Activated naive CD8-positive, alpha-beta T cell treated with anti-CD3 and anti-CD28 coated beads, Interleukin-2, amount 50 U/mL, for 24 hours (primary cell): ENCODE measurements at regions not wholly inside any gene's neighbourhood (a gene's known extent, or its start where the extent isn't known, plus 50 kb on each side); places are given as distances from the start of the nearest gene placed in this dataset.

ENCODE experiments used
- ATAC-seq: fragments of 150-1000 bp; cut with Tn5 transposase; one replicate; pipeline ENCODE4 v1.10.0; 2021
- DNase-seq: peaks from one replicate; pipeline ENCODE4 v3.0.0; 2021
- H3K27ac Mint-ChIP-seq: one replicate; pipeline ENCODE4 v1.8.0; 2021; ENCODE audit warnings: mild to moderate bottlenecking, mixed read lengths
- H3K27me3 Mint-ChIP-seq: one replicate; pipeline ENCODE4 v1.8.0; 2021; ENCODE audit warnings: mixed read lengths
- H3K36me3 Mint-ChIP-seq: one replicate; pipeline ENCODE4 v1.8.0; 2021; ENCODE audit warnings: low read depth, mixed read lengths
- H3K4me1 Mint-ChIP-seq: one replicate; pipeline ENCODE4 v1.8.0; 2021; ENCODE audit warnings: mixed read lengths
- H3K4me3 Mint-ChIP-seq: one replicate; pipeline ENCODE4 v1.8.0; 2021; ENCODE audit warnings: mild to moderate bottlenecking, moderate library complexity, mixed read lengths
- H3K9me3 Mint-ChIP-seq: one replicate; pipeline ENCODE4 v1.8.0; 2021; ENCODE audit warnings: mixed read lengths

GRCh38 chr13:59441596-59442280, 722.0 kb downstream of the DIAPH3 start:
- Mint-ChIP-seq H3K27ac (no peak overlapping the region), H3K4me3 (no peak overlapping the region), H3K9me3 (peaks cover 11% of the 10 kb centered on the region), H3K36me3 (no peaks in the 10 kb centered on the region), H3K4me1 (no peaks in the 10 kb centered on the region), H3K27me3 (peaks cover 2% of the 10 kb centered on the region)
- no peak for DNase-seq
- ATAC-seq = no peak

- no peak for DNase-seq
- Mint-ChIP-seq H3K27me3 (peaks cover 2% of the 10 kb centered on the region), H3K36me3 (no peaks in the 10 kb centered on the region), H3K4me1 (no peaks in the 10 kb centered on the region), H3K4me3 (no peak overlapping the region), H3K9me3 (peaks cover 11% of the 10 kb centered on the region), H3K27ac (no peak overlapping the region)
- ATAC-seq = no peak
Measured at GRCh38 chr13:59442461-59442860, 721.3 kb downstream of the DIAPH3 start.

GRCh38 chr13:59442944-59443486, 720.7 kb downstream of the DIAPH3 start:
- Mint-ChIP-seq H3K27me3 (peaks cover 2% of the 10 kb centered on the region), H3K36me3 (no peaks in the 10 kb centered on the region), H3K4me3 (no peak overlapping the region), H3K27ac (no peak overlapping the region), H3K9me3 (peaks cover 10% of the 10 kb centered on the region), H3K4me1 (no peaks in the 10 kb centered on the region)
- no peak for ATAC-seq
- DNase-seq = no peak

GRCh38 chr13:59444210-59444857, 719.4 kb downstream of the DIAPH3 start:
- H3K9me3 Mint-ChIP-seq = peaks cover 1% of the 10 kb centered on the region
- no peak overlapping the region for H3K27ac Mint-ChIP-seq
- H3K36me3 Mint-ChIP-seq = no peaks in the 10 kb centered on the region
- ATAC-seq (no peak), DNase-seq (no peak)
- H3K4me1 Mint-ChIP-seq = no peaks in the 10 kb centered on the region
- no peak overlapping the region for H3K4me3 Mint-ChIP-seq
- peaks cover 2% of the 10 kb centered on the region for H3K27me3 Mint-ChIP-seq

- H3K4me1 Mint-ChIP-seq = no peaks in the 10 kb centered on the region
- no peaks in the 10 kb centered on the region for H3K36me3 Mint-ChIP-seq
- no peak for DNase-seq
- ATAC-seq = no peak
- H3K27ac Mint-ChIP-seq = no peak overlapping the region
- no peak overlapping the region for H3K4me3 Mint-ChIP-seq
- no peaks in the 10 kb centered on the region for H3K9me3 Mint-ChIP-seq
- peaks cover 2% of the 10 kb centered on the region for H3K27me3 Mint-ChIP-seq
Measured at GRCh38 chr13:59445812-59446211, 717.9 kb downstream of the DIAPH3 start.

- Mint-ChIP-seq H3K36me3 (no peaks in the 10 kb centered on the region), H3K4me3 (no peak overlapping the region), H3K4me1 (no peaks in the 10 kb centered on the region), H3K27me3 (peaks cover 2% of the 10 kb centered on the region), H3K27ac (no peak overlapping the region), H3K9me3 (no peaks in the 10 kb centered on the region)
- DNase-seq (no peak), ATAC-seq (no peak)
Measured at GRCh38 chr13:59446391-59446790, 717.3 kb downstream of the DIAPH3 start.

- H3K36me3 Mint-ChIP-seq = no peaks in the 10 kb centered on the region
- ATAC-seq = no peak
- H3K27ac Mint-ChIP-seq = no peak overlapping the region
- H3K27me3 Mint-ChIP-seq = peaks cover 2% of the 10 kb centered on the region
- DNase-seq = no peak
- no peak overlapping the region for H3K4me3 Mint-ChIP-seq
- no peaks in the 10 kb centered on the region for H3K9me3 Mint-ChIP-seq
- no peaks in the 10 kb centered on the region for H3K4me1 Mint-ChIP-seq
Measured at GRCh38 chr13:59447031-59447430, 716.7 kb downstream of the DIAPH3 start.

- H3K4me3 Mint-ChIP-seq = no peak overlapping the region
- ATAC-seq (no peak), DNase-seq (no peak)
- no peaks in the 10 kb centered on the region for H3K36me3 Mint-ChIP-seq
- H3K9me3 Mint-ChIP-seq = no peaks in the 10 kb centered on the region
- H3K27ac Mint-ChIP-seq = no peak overlapping the region
- no peaks in the 10 kb centered on the region for H3K4me1 Mint-ChIP-seq
- peaks cover 2% of the 10 kb centered on the region for H3K27me3 Mint-ChIP-seq
Measured at GRCh38 chr13:59447846-59448620, 715.7 kb downstream of the DIAPH3 start.

- H3K27me3 Mint-ChIP-seq = no peaks in the 10 kb centered on the region
Measured at GRCh38 chr13:59449750-59450149, 714.0 kb downstream of the DIAPH3 start.

GRCh38 chr13:59450229-59450628, 713.5 kb downstream of the DIAPH3 start:
- no peak overlapping the region for H3K27ac Mint-ChIP-seq
- DNase-seq (no peak), ATAC-seq (no peak)
- H3K9me3 Mint-ChIP-seq = no peaks in the 10 kb centered on the region
- H3K4me3 Mint-ChIP-seq = no peak overlapping the region
- no peaks in the 10 kb centered on the region for H3K4me1 Mint-ChIP-seq
- no peaks in the 10 kb centered on the region for H3K36me3 Mint-ChIP-seq
- no peaks in the 10 kb centered on the region for H3K27me3 Mint-ChIP-seq

More at GRCh38 chr13:59449750-59450149, 714.0 kb downstream of the DIAPH3 start:
- Mint-ChIP-seq H3K4me3 (no peak overlapping the region), H3K27ac (no peak overlapping the region), H3K4me1 (no peaks in the 10 kb centered on the region), H3K9me3 (no peaks in the 10 kb centered on the region), H3K36me3 (no peaks in the 10 kb centered on the region)
- no peak for ATAC-seq
- DNase-seq = no peak

- H3K4me1 Mint-ChIP-seq = no peaks in the 10 kb centered on the region
- no peak overlapping the region for H3K4me3 Mint-ChIP-seq
- no peak for ATAC-seq
- no peak for DNase-seq
- no peaks in the 10 kb centered on the region for H3K9me3 Mint-ChIP-seq
- H3K27me3 Mint-ChIP-seq = no peaks in the 10 kb centered on the region
- H3K36me3 Mint-ChIP-seq = no peaks in the 10 kb centered on the region
- H3K27ac Mint-ChIP-seq = no peak overlapping the region
Measured at GRCh38 chr13:59451236-59451635, 712.5 kb downstream of the DIAPH3 start.

GRCh38 chr13:59452189-59452890, 711.4 kb downstream of the DIAPH3 start:
- DNase-seq (no peak), ATAC-seq (no peak)
- Mint-ChIP-seq H3K4me1 (no peaks in the 10 kb centered on the region), H3K27ac (no peak overlapping the region), H3K36me3 (no peaks in the 10 kb centered on the region), H3K4me3 (no peak overlapping the region), H3K27me3 (no peaks in the 10 kb centered on the region), H3K9me3 (no peaks in the 10 kb centered on the region)

- Mint-ChIP-seq H3K27ac (no peak overlapping the region), H3K4me3 (no peak overlapping the region), H3K27me3 (peaks cover 3% of the 10 kb centered on the region), H3K36me3 (no peaks in the 10 kb centered on the region), H3K4me1 (no peaks in the 10 kb centered on the region), H3K9me3 (no peaks in the 10 kb centered on the region)
- DNase-seq (no peak), ATAC-seq (no peak)
Measured at GRCh38 chr13:59458908-59459579, 704.7 kb downstream of the DIAPH3 start.

GRCh38 chr13:59459972-59460371, 703.8 kb downstream of the DIAPH3 start:
- no peaks in the 10 kb centered on the region for H3K9me3 Mint-ChIP-seq
- no peaks in the 10 kb centered on the region for H3K36me3 Mint-ChIP-seq
- ATAC-seq = no peak
- no peak overlapping the region for H3K4me3 Mint-ChIP-seq
- no peaks in the 10 kb centered on the region for H3K4me1 Mint-ChIP-seq
- H3K27me3 Mint-ChIP-seq = peaks cover 7% of the 10 kb centered on the region
- no peak for DNase-seq
- no peak overlapping the region for H3K27ac Mint-ChIP-seq
